CD4-positive, alpha-beta memory T cell (primary cell): ENCODE measurements at regions not wholly inside any gene's neighbourhood (a gene's known extent, or its start where the extent isn't known, plus 50 kb on each side); places are given as distances from the start of the nearest gene placed in this dataset.

Experiments
- CTCF ChIA-PET: fragments of 350-600 bp; sonication (Branson Sonifier 250); formaldehyde crosslinking; loops from one replicate; lab custom pipeline; 2021; ENCODE audit warnings: inconsistent platforms; ENCODE audit not compliant: partially characterized antibody; lab: Charles Lee
- POLR2A ChIA-PET: fragments of 350-600 bp; sonication (Branson Sonifier 250); formaldehyde crosslinking; loops from one replicate; lab custom pipeline; 2021; ENCODE audit not compliant: partially characterized antibody; lab: Charles Lee
- DNase-seq, 5 donors: peaks; one replicate each; pipeline versions ENCODE4 v3.0.0 to v3.0.0-alpha.2; 2020 to 2022; ENCODE audit warnings: mixed read lengths in 1 of 5
- H3K27ac ChIP-seq: one replicate; pipeline ENCODE4 v1.7.0; 2013; ENCODE audit warnings: low read depth, low read length
- H3K27me3 ChIP-seq: 2 replicates; pipeline ENCODE4 v1.7.0; 2013; ENCODE audit warnings: mild to moderate bottlenecking, low read length, moderate library complexity; ENCODE audit not compliant: insufficient read depth
- H3K36me3 ChIP-seq: 2 replicates; pipeline ENCODE4 v1.7.0; 2013; ENCODE audit warnings: mild to moderate bottlenecking, low read length, moderate library complexity; ENCODE audit not compliant: insufficient read depth
- H3K4me1 ChIP-seq: 2 replicates; pipeline ENCODE4 v1.7.0; 2013; ENCODE audit warnings: mild to moderate bottlenecking, low read length, moderate library complexity; ENCODE audit not compliant: insufficient read depth
- H3K4me3 ChIP-seq, 2 donors: one replicate each; pipeline ENCODE4 v1.7.0; 2013; ENCODE audit warnings: low read length in 2 of 2, mild to moderate bottlenecking in 1 of 2
- H3K9me3 ChIP-seq, 2 donors: one replicate each; pipeline ENCODE4 v1.7.0; 2013; ENCODE audit warnings: low read length in 2 of 2, control low read depth in 1 of 2; ENCODE audit not compliant: control insufficient read depth in 1 of 2
- H3K27ac Mint-ChIP-seq, 7 donors: one replicate each; pipeline ENCODE4 v1.8.0; 2020 to 2021; ENCODE audit warnings: mixed read lengths in 7 of 7, mild to moderate bottlenecking in 6 of 7, inconsistent platforms in 3 of 7, moderate library complexity in 3 of 7
- H3K27me3 Mint-ChIP-seq, 2 donors: one replicate each; pipeline ENCODE4 v1.8.0; 2020 to 2021; ENCODE audit warnings: mixed read lengths in 2 of 2
- H3K36me3 Mint-ChIP-seq, 2 donors: one replicate each; pipeline ENCODE4 v1.8.0; 2020 to 2021; ENCODE audit warnings: mixed read lengths in 2 of 2, inconsistent platforms in 1 of 2, mild to moderate bottlenecking in 1 of 2
- H3K4me1 Mint-ChIP-seq, 4 donors: one replicate each; pipeline ENCODE4 v1.8.0; 2020 to 2021; ENCODE audit warnings: mixed read lengths in 4 of 4, mild to moderate bottlenecking in 1 of 4
- H3K4me3 Mint-ChIP-seq, 8 donors: one replicate each; pipeline ENCODE4 v1.8.0; 2020 to 2021; ENCODE audit warnings: mixed read lengths in 8 of 8, mild to moderate bottlenecking in 7 of 8, moderate library complexity in 6 of 8, inconsistent platforms in 3 of 8
- H3K9me3 Mint-ChIP-seq, 8 donors: one replicate each; pipeline ENCODE4 v1.8.0; 2020 to 2021; ENCODE audit warnings: mixed read lengths in 8 of 8, mild to moderate bottlenecking in 5 of 8, inconsistent platforms in 3 of 8, moderate library complexity in 1 of 8
- intact Hi-C: fragments of 100-400 bp; cut with micrococcal nuclease; formaldehyde crosslinking; loops from one replicate; pipeline ENCODE4 v1.15.1; 2023

- Histone ChIP-seq H3K27me3 (no peaks in the 10 kb centered on the region), H3K27ac (no peak overlapping the region), H3K4me1 (no peaks in the 10 kb centered on the region), H3K9me3 (no peaks in the 10 kb centered on the region), H3K4me3 (no peak overlapping the region), H3K36me3 (no peaks in the 10 kb centered on the region)
- Mint-ChIP-seq H3K36me3 (no peaks in the 10 kb centered on the region), H3K4me3 (no peak overlapping the region), H3K27ac (no peak overlapping the region), H3K4me1 (no peaks in the 10 kb centered on the region), H3K9me3 (peaks cover 0 to 2% (median 0%) of the 10 kb centered on the region in 8 donors), H3K27me3 (peaks cover 2 to 5% of the 10 kb centered on the region in 2 donors)
- DNase-seq = no peak
- CTCF ChIA-PET = no interaction called here
- intact Hi-C loops = no loop called here
- POLR2A ChIA-PET = no interaction called here
Observed at GRCh38 chr10:33807531-33808359, 473.3 kb upstream of the NRP1 start.

GRCh38 chr10:33805831-33806230, 471.4 kb upstream of the NRP1 start:
- no peak overlapping the region for H3K4me3 ChIP-seq
- Mint-ChIP-seq H3K9me3 (peaks cover 0 to 2% (median 0%) of the 10 kb centered on the region in 8 donors), H3K27ac (peak overlapping the region in 1 of 7 donors; percentile 16), H3K4me3 (no peak overlapping the region), H3K27me3 (peaks cover 2 to 5% of the 10 kb centered on the region in 2 donors), H3K4me1 (no peaks in the 10 kb centered on the region), H3K36me3 (no peaks in the 10 kb centered on the region)
- no peaks in the 10 kb centered on the region for H3K9me3 ChIP-seq
- DNase-seq = no peak
- H3K36me3 ChIP-seq = no peaks in the 10 kb centered on the region
- no peak overlapping the region for H3K27ac ChIP-seq
- H3K4me1 ChIP-seq = no peaks in the 10 kb centered on the region
- POLR2A ChIA-PET = no interaction called here
- intact Hi-C loops = no loop called here
- H3K27me3 ChIP-seq = no peaks in the 10 kb centered on the region
- CTCF ChIA-PET = no interaction called here

- CTCF ChIA-PET = no interaction called here
- no peaks in the 10 kb centered on the region for H3K9me3 ChIP-seq
- no peaks in the 10 kb centered on the region for H3K4me1 ChIP-seq
- Mint-ChIP-seq H3K27me3 (peaks cover 2 to 5% of the 10 kb centered on the region in 2 donors), H3K4me1 (no peaks in the 10 kb centered on the region), H3K4me3 (no peak overlapping the region), H3K36me3 (no peaks in the 10 kb centered on the region), H3K27ac (no peak overlapping the region), H3K9me3 (peaks cover 0 to 2% (median 0%) of the 10 kb centered on the region in 8 donors)
- no peak overlapping the region for H3K27ac ChIP-seq
- POLR2A ChIA-PET = no interaction called here
- no peak for DNase-seq
- intact Hi-C loops = no loop called here
- no peak overlapping the region for H3K4me3 ChIP-seq
- no peaks in the 10 kb centered on the region for H3K36me3 ChIP-seq
- H3K27me3 ChIP-seq = no peaks in the 10 kb centered on the region
Observed at GRCh38 chr10:33804584-33804983, 470.1 kb upstream of the NRP1 start.

- H3K36me3 ChIP-seq = no peaks in the 10 kb centered on the region
- DNase-seq = no peak
- Mint-ChIP-seq H3K9me3 (peaks cover 0 to 2% (median 0%) of the 10 kb centered on the region in 8 donors), H3K4me1 (no peaks in the 10 kb centered on the region), H3K27ac (no peak overlapping the region), H3K4me3 (no peak overlapping the region), H3K36me3 (no peaks in the 10 kb centered on the region), H3K27me3 (peaks cover 2 to 5% of the 10 kb centered on the region in 2 donors)
- no peaks in the 10 kb centered on the region for H3K9me3 ChIP-seq
- POLR2A ChIA-PET = no interaction called here
- H3K27me3 ChIP-seq = no peaks in the 10 kb centered on the region
- H3K27ac ChIP-seq = no peak overlapping the region
- H3K4me3 ChIP-seq = no peak overlapping the region
- no peaks in the 10 kb centered on the region for H3K4me1 ChIP-seq
- CTCF ChIA-PET = no interaction called here
- intact Hi-C loops = no loop called here
Observed at GRCh38 chr10:33803248-33803647, 468.8 kb upstream of the NRP1 start.

GRCh38 chr10:33802566-33802965, 468.1 kb upstream of the NRP1 start:
- H3K27me3 ChIP-seq = no peaks in the 10 kb centered on the region
- ChIA-PET CTCF (no interaction called here), POLR2A (no interaction called here)
- intact Hi-C loops = no loop called here
- Mint-ChIP-seq H3K4me1 (no peaks in the 10 kb centered on the region), H3K4me3 (no peak overlapping the region), H3K36me3 (no peaks in the 10 kb centered on the region), H3K27ac (no peak overlapping the region), H3K9me3 (peaks cover 0 to 2% (median 0%) of the 10 kb centered on the region in 8 donors), H3K27me3 (peaks cover 0 to 2% of the 10 kb centered on the region in 2 donors)
- H3K27ac ChIP-seq = no peak overlapping the region
- no peaks in the 10 kb centered on the region for H3K36me3 ChIP-seq
- no peak for DNase-seq
- no peaks in the 10 kb centered on the region for H3K4me1 ChIP-seq
- no peaks in the 10 kb centered on the region for H3K9me3 ChIP-seq
- no peak overlapping the region for H3K4me3 ChIP-seq

- Histone ChIP-seq H3K36me3 (no peaks in the 10 kb centered on the region), H3K4me3 (no peak overlapping the region), H3K4me1 (no peaks in the 10 kb centered on the region), H3K27ac (no peak overlapping the region), H3K27me3 (no peaks in the 10 kb centered on the region), H3K9me3 (no peaks in the 10 kb centered on the region)
- H3K4me3 Mint-ChIP-seq = no peak overlapping the region
- no peaks in the 10 kb centered on the region for H3K36me3 Mint-ChIP-seq
- intact Hi-C loops = no loop called here
- peaks cover 0 to 2% (median 0%) of the 10 kb centered on the region in 8 donors for H3K9me3 Mint-ChIP-seq
- no peaks in the 10 kb centered on the region for H3K4me1 Mint-ChIP-seq
- ChIA-PET POLR2A (no interaction called here), CTCF (no interaction called here)
- H3K27ac Mint-ChIP-seq = no peak overlapping the region
- no peak for DNase-seq
- H3K27me3 Mint-ChIP-seq = peaks cover 0 to 2% of the 10 kb centered on the region in 2 donors
Observed at GRCh38 chr10:33801705-33802104, 467.2 kb upstream of the NRP1 start.

- H3K4me3 Mint-ChIP-seq = no peak overlapping the region
- H3K9me3 ChIP-seq = no peaks in the 10 kb centered on the region
- intact Hi-C loops = no loop called here
- DNase-seq = no peak
- CTCF ChIA-PET = no interaction called here
- no peaks in the 10 kb centered on the region for H3K4me1 Mint-ChIP-seq
- no peaks in the 10 kb centered on the region for H3K4me1 ChIP-seq
- POLR2A ChIA-PET = no interaction called here
- no peaks in the 10 kb centered on the region for H3K36me3 ChIP-seq
- H3K27ac Mint-ChIP-seq = no peak overlapping the region
- no peaks in the 10 kb centered on the region for H3K27me3 ChIP-seq
- H3K36me3 Mint-ChIP-seq = no peaks in the 10 kb centered on the region
- H3K27ac ChIP-seq = no peak overlapping the region
- H3K9me3 Mint-ChIP-seq = peaks cover 0 to 5% (median 0%) of the 10 kb centered on the region in 8 donors
- peaks cover 0 to 2% of the 10 kb centered on the region in 2 donors for H3K27me3 Mint-ChIP-seq
- no peak overlapping the region for H3K4me3 ChIP-seq
Observed at GRCh38 chr10:33800986-33801385, 466.5 kb upstream of the NRP1 start.
